SJCRH30 (cell line): ENCODE measurements at regions not wholly inside any gene's neighbourhood (a gene's known extent, or its start where the extent isn't known, plus 50 kb on each side); places are given as distances from the start of the nearest gene placed in this dataset.

ENCODE experiments used
- DNase-seq, 2 experiments: peaks; one replicate each; pipeline ENCODE4 v3.0.0-alpha.2; 2015 to 2020
- H3K27ac ChIP-seq: fragments of 250-450 bp; sonication (Bioruptor Pico); 2 replicates; pipeline ENCODE4 v1.5.1; 2020; ENCODE audit warnings: mild to moderate bottlenecking, moderate library complexity
- H3K27me3 ChIP-seq: fragments of 250-450 bp; sonication (Bioruptor Pico); 2 replicates; pipeline ENCODE4 v1.5.1; 2020; ENCODE audit warnings: mild to moderate bottlenecking, moderate library complexity
- H3K36me3 ChIP-seq: fragments of 250-450 bp; sonication (Bioruptor Pico); 2 replicates; pipeline ENCODE4 v1.5.1; 2020; ENCODE audit warnings: mild to moderate bottlenecking, moderate library complexity
- H3K4me1 ChIP-seq: fragments of 250-450 bp; sonication (Bioruptor Pico); 2 replicates; pipeline ENCODE4 v1.5.1; 2020; ENCODE audit warnings: mild to moderate bottlenecking, moderate library complexity
- H3K4me3 ChIP-seq: fragments of 250-450 bp; sonication (Bioruptor Pico); 2 replicates; pipeline ENCODE4 v1.5.1; 2020; ENCODE audit warnings: mild to moderate bottlenecking, moderate library complexity
- H3K9me3 ChIP-seq: fragments of 250-450 bp; sonication (Bioruptor Pico); replicated peaks from 2 replicates; pipeline ENCODE4 v1.5.1; 2020; ENCODE audit warnings: mild to moderate bottlenecking, moderate library complexity

- Histone ChIP-seq H3K9me3 (no peaks in the 10 kb centered on the region), H3K27me3 (no peaks in the 10 kb centered on the region), H3K27ac (no peak overlapping the region), H3K4me3 (no peak overlapping the region), H3K36me3 (no peaks in the 10 kb centered on the region), H3K4me1 (no peaks in the 10 kb centered on the region)
- DNase-seq: no peak
Measured at GRCh38 chr12:108048686-108049085, 80.4 kb upstream of the WSCD2 start.

GRCh38 chr12:108050696-108051095 is 78.4 kb upstream of the WSCD2 start:
- no peak for DNase-seq
- Histone ChIP-seq H3K27ac (no peak overlapping the region), H3K4me3 (no peak overlapping the region), H3K36me3 (no peaks in the 10 kb centered on the region), H3K9me3 (no peaks in the 10 kb centered on the region), H3K27me3 (no peaks in the 10 kb centered on the region), H3K4me1 (no peaks in the 10 kb centered on the region)

GRCh38 chr12:108052260-108052659 is 76.8 kb upstream of the WSCD2 start:
- Histone ChIP-seq H3K9me3 (no peaks in the 10 kb centered on the region), H3K4me1 (no peaks in the 10 kb centered on the region), H3K36me3 (no peaks in the 10 kb centered on the region), H3K4me3 (no peak overlapping the region), H3K27ac (no peak overlapping the region), H3K27me3 (no peaks in the 10 kb centered on the region)
- DNase-seq: no peak

GRCh38 chr12:108053512-108053911 is 75.6 kb upstream of the WSCD2 start:
- no peak for DNase-seq
- H3K36me3 ChIP-seq: no peaks in the 10 kb centered on the region
- no peaks in the 10 kb centered on the region for H3K4me1 ChIP-seq
- H3K27me3 ChIP-seq: no peaks in the 10 kb centered on the region
- no peak overlapping the region for H3K27ac ChIP-seq
- H3K9me3 ChIP-seq: no peaks in the 10 kb centered on the region
- no peak overlapping the region for H3K4me3 ChIP-seq

GRCh38 chr12:108054496-108054895 is 74.6 kb upstream of the WSCD2 start:
- no peaks in the 10 kb centered on the region for H3K36me3 ChIP-seq
- H3K9me3 ChIP-seq: no peaks in the 10 kb centered on the region
- no peak overlapping the region for H3K27ac ChIP-seq
- H3K4me3 ChIP-seq: no peak overlapping the region
- no peak for DNase-seq
- H3K27me3 ChIP-seq: no peaks in the 10 kb centered on the region
- no peaks in the 10 kb centered on the region for H3K4me1 ChIP-seq

GRCh38 chr12:108055141-108055540 is 73.9 kb upstream of the WSCD2 start:
- no peaks in the 10 kb centered on the region for H3K36me3 ChIP-seq
- H3K27ac ChIP-seq: no peak overlapping the region
- H3K27me3 ChIP-seq: no peaks in the 10 kb centered on the region
- no peak overlapping the region for H3K4me3 ChIP-seq
- no peak for DNase-seq
- H3K4me1 ChIP-seq: no peaks in the 10 kb centered on the region
- H3K9me3 ChIP-seq: no peaks in the 10 kb centered on the region

GRCh38 chr12:108060067-108060466 is 69.0 kb upstream of the WSCD2 start:
- H3K27ac ChIP-seq: no peak overlapping the region
- H3K27me3 ChIP-seq: no peaks in the 10 kb centered on the region
- DNase-seq: no peak
- no peaks in the 10 kb centered on the region for H3K36me3 ChIP-seq
- no peak overlapping the region for H3K4me3 ChIP-seq
- no peaks in the 10 kb centered on the region for H3K9me3 ChIP-seq
- no peaks in the 10 kb centered on the region for H3K4me1 ChIP-seq

- no peak overlapping the region for H3K27ac ChIP-seq
- no peak for DNase-seq
- no peaks in the 10 kb centered on the region for H3K27me3 ChIP-seq
- no peaks in the 10 kb centered on the region for H3K36me3 ChIP-seq
- no peaks in the 10 kb centered on the region for H3K9me3 ChIP-seq
- no peak overlapping the region for H3K4me3 ChIP-seq
- no peaks in the 10 kb centered on the region for H3K4me1 ChIP-seq
Measured at GRCh38 chr12:108060903-108061302, 68.2 kb upstream of the WSCD2 start.

GRCh38 chr12:108063192-108063591 is 65.9 kb upstream of the WSCD2 start:
- DNase-seq: peak in 1 of 2 experiments; percentile 58
- no peaks in the 10 kb centered on the region for H3K9me3 ChIP-seq
- no peak overlapping the region for H3K4me3 ChIP-seq
- H3K27me3 ChIP-seq: no peaks in the 10 kb centered on the region
- no peaks in the 10 kb centered on the region for H3K36me3 ChIP-seq
- no peaks in the 10 kb centered on the region for H3K4me1 ChIP-seq
- H3K27ac ChIP-seq: no peak overlapping the region

GRCh38 chr12:108065069-108065468 is 64.0 kb upstream of the WSCD2 start:
- Histone ChIP-seq H3K27me3 (no peaks in the 10 kb centered on the region), H3K4me1 (no peaks in the 10 kb centered on the region), H3K36me3 (no peaks in the 10 kb centered on the region), H3K27ac (no peak overlapping the region), H3K4me3 (no peak overlapping the region), H3K9me3 (no peaks in the 10 kb centered on the region)
- no peak for DNase-seq

- Histone ChIP-seq H3K4me1 (no peaks in the 10 kb centered on the region), H3K9me3 (no peaks in the 10 kb centered on the region), H3K36me3 (no peaks in the 10 kb centered on the region), H3K27ac (no peak overlapping the region), H3K27me3 (no peaks in the 10 kb centered on the region), H3K4me3 (no peak overlapping the region)
- DNase-seq: peak in 1 of 2 experiments; percentile 12
Measured at GRCh38 chr12:108066583-108067577, 62.2 kb upstream of the WSCD2 start.

- H3K27ac ChIP-seq: no peak overlapping the region
- DNase-seq: no peak
- H3K4me1 ChIP-seq: no peaks in the 10 kb centered on the region
- no peaks in the 10 kb centered on the region for H3K9me3 ChIP-seq
- H3K4me3 ChIP-seq: no peak overlapping the region
- H3K27me3 ChIP-seq: no peaks in the 10 kb centered on the region
- no peaks in the 10 kb centered on the region for H3K36me3 ChIP-seq
Measured at GRCh38 chr12:108069651-108070165, 59.4 kb upstream of the WSCD2 start.

- H3K9me3 ChIP-seq: no peaks in the 10 kb centered on the region
- no peak overlapping the region for H3K27ac ChIP-seq
- DNase-seq: no peak
- H3K27me3 ChIP-seq: no peaks in the 10 kb centered on the region
- H3K4me1 ChIP-seq: no peaks in the 10 kb centered on the region
- no peaks in the 10 kb centered on the region for H3K36me3 ChIP-seq
- no peak overlapping the region for H3K4me3 ChIP-seq
Measured at GRCh38 chr12:108075561-108075960, 53.5 kb upstream of the WSCD2 start.

- no peaks in the 10 kb centered on the region for H3K9me3 ChIP-seq
- no peaks in the 10 kb centered on the region for H3K36me3 ChIP-seq
Measured at GRCh38 chr12:108076556-108076955, 52.5 kb upstream of the WSCD2 start.

GRCh38 chr12:108078428-108078827 is 50.7 kb upstream of the WSCD2 start:
- Histone ChIP-seq H3K36me3 (no peaks in the 10 kb centered on the region), H3K4me3 (no peak overlapping the region), H3K27ac (no peak overlapping the region), H3K9me3 (no peaks in the 10 kb centered on the region), H3K4me1 (no peaks in the 10 kb centered on the region), H3K27me3 (no peaks in the 10 kb centered on the region)
- DNase-seq: no peak

More at GRCh38 chr12:108076556-108076955, 52.5 kb upstream of the WSCD2 start:
- H3K4me3 ChIP-seq: no peak overlapping the region
- H3K4me1 ChIP-seq: no peaks in the 10 kb centered on the region
- no peak for DNase-seq
- H3K27me3 ChIP-seq: no peaks in the 10 kb centered on the region
- H3K27ac ChIP-seq: no peak overlapping the region
